OCI-LY7 (cell line): ENCODE measurements at regions not wholly inside any gene's neighbourhood (a gene's known extent, or its start where the extent isn't known, plus 50 kb on each side); places are given as distances from the start of the nearest gene placed in this dataset.

Source experiments
- CTCF ChIP-seq: fragments of 200-600 bp; sonication (generic); conservative IDR thresholded peaks from 2 replicates; pipeline ENCODE4 v1.5.1; 2014; ENCODE audit warnings: mild to moderate bottlenecking, antibody characterized with exemption, low read length, moderate library complexity, mixed read lengths
- EZH2phosphoT487 ChIP-seq: fragments of 200-600 bp; sonication (generic); IDR thresholded peaks from 2 replicates; pipeline ENCODE4 v1.6.1; 2018; ENCODE audit warnings: low read depth, borderline replicate concordance, mild to moderate bottlenecking, mixed run types, antibody characterized with exemption, low read length, moderate library complexity, mixed read lengths

DNA sequence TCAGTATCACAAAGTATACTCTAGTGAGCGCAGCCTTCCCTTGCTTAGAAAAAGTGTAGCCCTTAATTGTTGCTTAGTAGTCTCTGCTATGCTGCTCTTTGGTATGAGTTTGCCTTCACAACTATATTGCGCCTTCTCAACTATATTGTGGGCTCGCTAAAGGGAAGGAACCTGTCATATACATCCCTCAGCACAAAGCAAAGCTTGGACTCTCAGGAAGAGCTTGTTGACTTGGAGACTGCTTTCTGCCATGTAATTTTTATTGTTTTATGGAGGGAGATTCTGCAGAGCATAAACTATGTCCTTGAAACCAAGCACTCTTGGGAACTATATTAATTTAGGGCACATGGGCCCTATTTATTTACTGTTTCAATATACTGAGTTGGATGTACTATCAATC is 119.1 kb upstream of the HAPLN1 start:
- no peak for TF ChIP-seq CTCF
- no peak for TF ChIP-seq EZH2phosphoT487
